CD4-positive, alpha-beta memory T cell (primary cell): ENCODE measurements at regions not wholly inside any gene's neighbourhood (a gene's known extent, or its start where the extent isn't known, plus 50 kb on each side); places are given as distances from the start of the nearest gene placed in this dataset.
"Not testable (repeated sequence)": the region's sequence is repeated elsewhere in the genome, so short reads cannot be mapped to it uniquely, and the experiment has no call there.

Experiments used
- CTCF ChIA-PET: fragments of 350-600 bp; sonication (Branson Sonifier 250); formaldehyde crosslinking; loops from one replicate; lab custom pipeline; 2021; ENCODE audit warnings: inconsistent platforms; ENCODE audit not compliant: partially characterized antibody; lab: Charles Lee
- POLR2A ChIA-PET: fragments of 350-600 bp; sonication (Branson Sonifier 250); formaldehyde crosslinking; loops from one replicate; lab custom pipeline; 2021; ENCODE audit not compliant: partially characterized antibody; lab: Charles Lee
- DNase-seq, 5 donors: peaks; one replicate each; pipeline versions ENCODE4 v3.0.0 to v3.0.0-alpha.2; 2020 to 2022; ENCODE audit warnings: mixed read lengths in 1 of 5
- H3K27ac ChIP-seq: one replicate; pipeline ENCODE4 v1.7.0; 2013; ENCODE audit warnings: low read depth, low read length
- H3K27me3 ChIP-seq: 2 replicates; pipeline ENCODE4 v1.7.0; 2013; ENCODE audit warnings: mild to moderate bottlenecking, low read length, moderate library complexity; ENCODE audit not compliant: insufficient read depth
- H3K36me3 ChIP-seq: 2 replicates; pipeline ENCODE4 v1.7.0; 2013; ENCODE audit warnings: mild to moderate bottlenecking, low read length, moderate library complexity; ENCODE audit not compliant: insufficient read depth
- H3K4me1 ChIP-seq: 2 replicates; pipeline ENCODE4 v1.7.0; 2013; ENCODE audit warnings: mild to moderate bottlenecking, low read length, moderate library complexity; ENCODE audit not compliant: insufficient read depth
- H3K4me3 ChIP-seq, 2 donors: one replicate each; pipeline ENCODE4 v1.7.0; 2013; ENCODE audit warnings: low read length in 2 of 2, mild to moderate bottlenecking in 1 of 2
- H3K9me3 ChIP-seq, 2 donors: one replicate each; pipeline ENCODE4 v1.7.0; 2013; ENCODE audit warnings: low read length in 2 of 2, control low read depth in 1 of 2; ENCODE audit not compliant: control insufficient read depth in 1 of 2
- H3K27ac Mint-ChIP-seq, 7 donors: one replicate each; pipeline ENCODE4 v1.8.0; 2020 to 2021; ENCODE audit warnings: mixed read lengths in 7 of 7, mild to moderate bottlenecking in 6 of 7, inconsistent platforms in 3 of 7, moderate library complexity in 3 of 7
- H3K27me3 Mint-ChIP-seq, 2 donors: one replicate each; pipeline ENCODE4 v1.8.0; 2020 to 2021; ENCODE audit warnings: mixed read lengths in 2 of 2
- H3K36me3 Mint-ChIP-seq, 2 donors: one replicate each; pipeline ENCODE4 v1.8.0; 2020 to 2021; ENCODE audit warnings: mixed read lengths in 2 of 2, inconsistent platforms in 1 of 2, mild to moderate bottlenecking in 1 of 2
- H3K4me1 Mint-ChIP-seq, 4 donors: one replicate each; pipeline ENCODE4 v1.8.0; 2020 to 2021; ENCODE audit warnings: mixed read lengths in 4 of 4, mild to moderate bottlenecking in 1 of 4
- H3K4me3 Mint-ChIP-seq, 8 donors: one replicate each; pipeline ENCODE4 v1.8.0; 2020 to 2021; ENCODE audit warnings: mixed read lengths in 8 of 8, mild to moderate bottlenecking in 7 of 8, moderate library complexity in 6 of 8, inconsistent platforms in 3 of 8
- H3K9me3 Mint-ChIP-seq, 8 donors: one replicate each; pipeline ENCODE4 v1.8.0; 2020 to 2021; ENCODE audit warnings: mixed read lengths in 8 of 8, mild to moderate bottlenecking in 5 of 8, inconsistent platforms in 3 of 8, moderate library complexity in 1 of 8
- intact Hi-C: fragments of 100-400 bp; cut with micrococcal nuclease; formaldehyde crosslinking; loops from one replicate; pipeline ENCODE4 v1.15.1; 2023

DNA sequence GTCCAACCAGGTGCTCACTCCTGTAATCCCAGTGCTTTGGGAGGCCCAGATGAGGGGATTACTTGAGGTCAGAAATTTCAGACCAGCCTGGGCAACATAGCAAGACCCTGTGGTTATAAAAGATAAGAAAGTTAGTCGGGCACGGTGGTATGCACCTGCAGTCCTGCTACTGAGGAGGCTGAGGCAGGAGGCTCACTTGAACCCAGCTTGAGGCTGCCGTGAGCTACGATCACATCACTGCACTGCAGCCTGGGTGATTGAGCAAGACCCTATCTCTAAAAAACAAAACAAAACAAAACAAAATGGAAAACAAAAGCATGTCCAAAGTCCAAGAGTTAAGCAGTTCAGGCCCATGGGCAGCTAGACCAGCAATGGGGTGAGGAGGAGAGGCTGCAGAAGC lies 143.2 kb downstream of the IRX5 start:
- Mint-ChIP-seq H3K9me3 (peaks cover 0 to 4% (median 0%) of the 10 kb centered on the region in 8 donors), H3K4me3 (no peak overlapping the region), H3K27ac (no peak overlapping the region), H3K36me3 (no peaks in the 10 kb centered on the region), H3K4me1 (no peaks in the 10 kb centered on the region), H3K27me3 (peaks cover 6 to 7% of the 10 kb centered on the region in 2 donors)
- ChIA-PET POLR2A (no interaction called here), CTCF (no interaction called here)
- H3K9me3 ChIP-seq: no peaks in the 10 kb centered on the region
- H3K4me1 ChIP-seq: no peaks in the 10 kb centered on the region
- no peaks in the 10 kb centered on the region for H3K27me3 ChIP-seq
- no peak overlapping the region for H3K4me3 ChIP-seq
- DNase-seq: no peak
- H3K27ac ChIP-seq: no peak overlapping the region
- intact Hi-C loops: no loop called here
- H3K36me3 ChIP-seq: no peaks in the 10 kb centered on the region

DNA sequence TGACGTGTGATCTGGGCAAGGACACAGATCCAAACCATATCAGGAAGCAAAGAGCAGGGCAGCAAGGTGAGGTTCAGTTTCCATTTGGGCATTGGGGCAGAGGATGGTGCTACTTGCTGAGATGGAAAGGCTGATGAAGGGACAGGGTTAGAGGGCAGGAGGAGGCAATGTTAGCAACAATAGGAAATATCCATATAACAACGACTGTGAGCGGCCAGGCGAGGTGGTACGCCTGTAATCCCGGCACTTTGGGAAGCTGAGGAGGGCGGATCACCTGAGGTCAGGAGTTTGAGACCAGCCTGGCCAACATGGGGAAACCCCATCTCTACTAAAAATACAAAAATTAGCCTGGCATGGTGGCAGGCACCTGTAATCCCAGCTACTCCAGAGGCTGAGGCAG lies 144.5 kb downstream of the IRX5 start:
- H3K9me3 ChIP-seq, H3K27me3 ChIP-seq, H3K36me3 Mint-ChIP-seq, H3K36me3 ChIP-seq, CTCF ChIA-PET, H3K4me1 Mint-ChIP-seq, H3K4me1 ChIP-seq, H3K4me3 ChIP-seq, H3K9me3 Mint-ChIP-seq, H3K27me3 Mint-ChIP-seq, H3K27ac ChIP-seq, POLR2A ChIA-PET, H3K4me3 Mint-ChIP-seq, H3K27ac Mint-ChIP-seq, intact Hi-C loops, DNase-seq: not testable (repeated sequence)

GRCh38 chr16:55076053-55076452 lies 145.4 kb downstream of the IRX5 start:
- POLR2A ChIA-PET: no interaction called here
- no peaks in the 10 kb centered on the region for H3K36me3 Mint-ChIP-seq
- intact Hi-C loops: no loop called here
- DNase-seq: no peak
- Histone ChIP-seq H3K27me3 (no peaks in the 10 kb centered on the region), H3K27ac (no peak overlapping the region), H3K4me1 (no peaks in the 10 kb centered on the region), H3K36me3 (no peaks in the 10 kb centered on the region), H3K4me3 (no peak overlapping the region), H3K9me3 (no peaks in the 10 kb centered on the region)
- no peaks in the 10 kb centered on the region for H3K4me1 Mint-ChIP-seq
- CTCF ChIA-PET: no interaction called here
- H3K27me3 Mint-ChIP-seq: peaks cover 6 to 7% of the 10 kb centered on the region in 2 donors
- H3K27ac Mint-ChIP-seq: no peak overlapping the region
- no peak overlapping the region for H3K4me3 Mint-ChIP-seq
- H3K9me3 Mint-ChIP-seq: peaks cover 0 to 4% (median 0%) of the 10 kb centered on the region in 8 donors

DNA sequence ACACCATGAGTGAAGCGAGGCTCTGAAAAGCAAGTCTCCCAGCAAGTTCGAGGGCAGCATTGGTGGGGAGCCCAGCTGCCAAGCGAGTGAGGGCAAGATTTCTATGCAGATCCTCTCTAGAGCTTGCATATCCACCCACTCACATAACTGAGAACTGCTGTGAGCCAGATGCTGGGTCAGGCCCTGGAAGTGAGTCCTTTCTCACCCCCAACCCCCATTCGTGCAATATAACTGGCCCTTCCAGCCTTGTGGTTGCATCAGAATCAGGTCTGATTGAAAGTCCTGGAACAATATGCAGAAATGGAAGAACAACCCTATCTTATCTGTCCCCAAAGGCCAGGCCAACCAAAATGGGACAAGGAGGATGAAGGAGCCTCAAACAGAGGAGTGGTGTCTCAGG lies 146.6 kb downstream of the IRX5 start:
- Mint-ChIP-seq H3K4me1 (no peaks in the 10 kb centered on the region), H3K27ac (no peak overlapping the region), H3K9me3 (peaks cover 0 to 6% (median 0%) of the 10 kb centered on the region in 8 donors), H3K4me3 (peak overlapping the region in 1 of 8 donors; percentile 5), H3K27me3 (peaks cover 6 to 7% of the 10 kb centered on the region in 2 donors), H3K36me3 (no peaks in the 10 kb centered on the region)
- CTCF ChIA-PET: no interaction called here
- no peak overlapping the region for H3K4me3 ChIP-seq
- intact Hi-C loops: no loop called here
- POLR2A ChIA-PET: no interaction called here
- no peak for DNase-seq
- no peaks in the 10 kb centered on the region for H3K4me1 ChIP-seq
- H3K27ac ChIP-seq: no peak overlapping the region
- H3K9me3 ChIP-seq: no peaks in the 10 kb centered on the region
- no peaks in the 10 kb centered on the region for H3K27me3 ChIP-seq
- H3K36me3 ChIP-seq: no peaks in the 10 kb centered on the region

- Mint-ChIP-seq H3K9me3 (peaks cover 0 to 6% (median 0%) of the 10 kb centered on the region in 8 donors), H3K4me3 (no peak overlapping the region), H3K27ac (no peak overlapping the region), H3K36me3 (no peaks in the 10 kb centered on the region), H3K4me1 (no peaks in the 10 kb centered on the region), H3K27me3 (peaks cover 3 to 7% of the 10 kb centered on the region in 2 donors)
- Histone ChIP-seq H3K27me3 (no peaks in the 10 kb centered on the region), H3K36me3 (no peaks in the 10 kb centered on the region), H3K9me3 (no peaks in the 10 kb centered on the region), H3K4me3 (no peak overlapping the region), H3K4me1 (no peaks in the 10 kb centered on the region), H3K27ac (no peak overlapping the region)
- intact Hi-C loops: no loop called here
- ChIA-PET CTCF (no interaction called here), POLR2A (no interaction called here)
- DNase-seq: no peak
These were observed 147.5 kb downstream of the IRX5 start for GRCh38 chr16:55078153-55078552.

DNA sequence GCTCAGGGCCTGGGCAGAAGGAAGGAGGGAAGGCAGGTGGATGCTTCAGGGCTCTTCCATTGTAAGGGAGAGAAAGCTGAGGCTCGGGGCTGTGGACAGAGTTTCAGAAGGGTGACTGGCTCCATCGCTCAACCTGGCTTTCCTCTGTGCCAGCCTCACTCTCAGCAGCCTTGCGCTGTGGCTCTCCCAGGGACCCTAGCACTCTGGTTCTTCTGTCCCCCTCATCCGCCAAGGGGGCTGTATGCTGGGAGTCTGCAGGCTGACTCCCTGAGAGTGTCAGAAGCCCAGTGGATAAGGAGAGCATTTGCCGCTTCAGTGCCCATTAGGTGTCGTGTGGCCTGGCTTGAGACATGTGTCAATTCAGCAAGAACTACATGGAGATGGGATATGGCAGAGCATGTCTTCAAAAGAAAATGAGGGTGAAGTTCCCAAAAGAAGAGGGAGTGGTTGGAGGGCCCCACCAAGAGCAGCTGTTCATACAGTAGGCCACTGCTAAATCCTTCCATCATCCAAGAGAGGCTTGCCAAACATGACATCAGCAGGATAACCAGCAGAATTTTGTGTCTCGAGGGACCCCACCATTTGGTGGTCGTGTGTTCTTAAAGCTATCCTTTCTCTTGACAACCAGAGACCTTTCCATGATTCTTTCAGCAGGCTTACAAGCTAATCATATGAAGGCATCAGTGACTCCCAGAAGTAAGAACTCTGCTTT lies 148.2 kb downstream of the IRX5 start:
- Mint-ChIP-seq H3K27me3 (peaks cover 3 to 7% of the 10 kb centered on the region in 2 donors), H3K27ac (no peak overlapping the region), H3K9me3 (peaks cover 0 to 6% (median 0%) of the 10 kb centered on the region in 8 donors), H3K36me3 (no peaks in the 10 kb centered on the region), H3K4me3 (no peak overlapping the region), H3K4me1 (no peaks in the 10 kb centered on the region)
- CTCF ChIA-PET: no interaction called here
- H3K9me3 ChIP-seq: no peaks in the 10 kb centered on the region
- H3K4me1 ChIP-seq: no peaks in the 10 kb centered on the region
- no peaks in the 10 kb centered on the region for H3K27me3 ChIP-seq
- H3K4me3 ChIP-seq: no peak overlapping the region
- POLR2A ChIA-PET: no interaction called here
- intact Hi-C loops: no loop called here
- DNase-seq: no peak
- no peak overlapping the region for H3K27ac ChIP-seq
- no peaks in the 10 kb centered on the region for H3K36me3 ChIP-seq

DNA sequence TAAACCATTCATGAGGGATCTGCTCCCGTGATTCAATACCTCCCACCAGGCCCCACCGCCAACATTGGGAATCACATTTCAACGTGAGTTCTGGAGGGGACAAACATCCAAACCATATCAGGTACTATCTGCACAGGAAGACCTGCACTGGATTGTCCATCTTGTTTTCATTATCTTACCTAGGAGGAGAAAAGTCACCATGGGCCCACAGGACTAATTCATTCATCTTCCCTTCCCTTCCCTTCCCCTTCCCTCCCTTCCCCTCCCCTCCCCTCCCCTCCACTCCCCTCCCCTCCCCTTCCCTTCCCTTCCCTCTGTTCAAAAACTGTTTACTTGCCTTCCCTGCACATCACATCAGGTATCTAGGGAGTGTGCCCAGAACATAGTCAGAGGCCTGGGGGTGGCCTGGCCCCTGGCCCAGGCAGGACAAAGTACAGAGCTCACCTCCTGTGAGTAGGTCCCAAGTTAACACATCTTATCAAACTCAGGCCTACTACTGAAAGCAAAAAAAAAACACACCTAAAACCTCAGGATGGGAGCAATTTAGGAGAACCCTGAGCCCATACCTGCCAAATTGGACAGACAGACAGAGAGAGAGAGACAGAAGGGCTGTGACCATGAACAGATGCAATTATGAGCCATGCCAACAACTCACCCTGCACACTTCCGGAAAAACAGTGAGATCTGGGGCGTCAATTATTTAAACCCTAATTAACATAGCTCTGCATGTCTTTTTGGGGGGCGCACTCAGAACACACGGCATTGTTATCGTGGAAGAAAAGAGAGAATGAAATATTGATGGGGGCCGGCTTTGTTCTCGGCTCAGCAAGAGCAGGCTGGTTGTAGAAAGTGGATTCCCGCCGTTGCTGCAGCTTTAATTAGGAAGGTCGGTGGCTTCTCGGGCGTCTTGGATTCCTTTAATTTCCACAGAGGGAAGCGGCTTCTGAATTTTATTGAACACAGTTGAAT lies 151.2 kb downstream of the IRX5 start:
- Mint-ChIP-seq H3K4me3 (no peak overlapping the region), H3K9me3 (peaks cover 0 to 5% (median 0%) of the 10 kb centered on the region in 8 donors), H3K27me3 (no peaks in the 10 kb centered on the region), H3K36me3 (no peaks in the 10 kb centered on the region), H3K4me1 (no peaks in the 10 kb centered on the region), H3K27ac (no peak overlapping the region)
- ChIA-PET POLR2A (no interaction called here), CTCF (no interaction called here)
- DNase-seq: no peak
- intact Hi-C loops: no loop called here
- Histone ChIP-seq H3K4me3 (no peak overlapping the region), H3K9me3 (no peaks in the 10 kb centered on the region), H3K36me3 (no peaks in the 10 kb centered on the region), H3K27me3 (no peaks in the 10 kb centered on the region), H3K4me1 (no peaks in the 10 kb centered on the region), H3K27ac (no peak overlapping the region)
